Coronary artery (tissue), 2 donors: ENCODE measurements at regions not wholly inside any gene's neighbourhood (a gene's known extent, or its start where the extent isn't known, plus 50 kb on each side); places are given as distances from the start of the nearest gene placed in this dataset.
A peak's percentile ranks its signal among the peaks of the same experiment; 100 is the strongest.

Source experiments
- DNase-seq: peaks from one replicate; pipeline ENCODE4 v3.0.0-alpha.2; 2017; ENCODE audit warnings: low spot score
- H3K27ac ChIP-seq, 2 donors: fragments of 200-600 bp; sonication (generic); one replicate each; pipeline ENCODE4 v1.5.1; 2016 to 2019
- H3K4me3 ChIP-seq: fragments of 200-600 bp; sonication (generic); 2 replicates; pipeline ENCODE4 v1.5.1; 2016; ENCODE audit warnings: mild to moderate bottlenecking, moderate library complexity
- CTCF ChIP-seq: fragments of 200-600 bp; sonication (generic); IDR thresholded peaks from one replicate; pipeline ENCODE4 v1.5.1; 2019; ENCODE audit warnings: antibody characterized with exemption

- DNase-seq, result no peak
- TF ChIP-seq CTCF, result no peak
- H3K4me3 ChIP-seq, result no peak overlapping the region
- no peak overlapping the region for H3K27ac ChIP-seq
Measured at GRCh38 chr5:125196481-125197111, 450.2 kb upstream of the ZNF608 start.

- DNase-seq, result no peak
- Histone ChIP-seq H3K4me3 (no peak overlapping the region), H3K27ac (no peak overlapping the region)
- no peak for TF ChIP-seq CTCF
Measured at GRCh38 chr5:125197321-125197720, 450.9 kb upstream of the ZNF608 start.

GRCh38 chr5:125198270-125198974 is 452.0 kb upstream of the ZNF608 start:
- TF ChIP-seq CTCF, result no peak
- H3K27ac ChIP-seq, result no peak overlapping the region
- no peak for DNase-seq
- H3K4me3 ChIP-seq, result no peak overlapping the region

GRCh38 chr5:125199373-125199772 is 452.9 kb upstream of the ZNF608 start:
- no peak for TF ChIP-seq CTCF
- H3K4me3 ChIP-seq, result no peak overlapping the region
- H3K27ac ChIP-seq, result no peak overlapping the region
- DNase-seq, result no peak

- DNase-seq, result no peak
- Histone ChIP-seq H3K4me3 (peak overlapping the region; percentile 62), H3K27ac (no peak overlapping the region)
- TF ChIP-seq CTCF, result no peak
Measured at GRCh38 chr5:125199968-125200865, 453.8 kb upstream of the ZNF608 start.

- no peak overlapping the region for H3K27ac ChIP-seq
- TF ChIP-seq CTCF, result no peak
- peak overlapping the region; percentile 62 for H3K4me3 ChIP-seq
- no peak for DNase-seq
Measured at GRCh38 chr5:125200866-125201373, 454.5 kb upstream of the ZNF608 start.
